ENCODE measurements at regions not wholly inside any gene's neighbourhood (a gene's known extent, or its start where the extent isn't known, plus 50 kb on each side); places are given as distances from the start of the nearest gene placed in this dataset.

- TF ChIP-seq ZNF274 (IDR thresholded peaks at IDR 0.05; ENCODE audit: low read length) (no peak), ZNF274 (tag by site-specific recombination; IDR thresholded peaks at IDR 0.05; ENCODE audit: borderline replicate concordance) (no peak), CTCF (tag by site-specific recombination; IDR thresholded peaks at IDR 0.05) (no peak), MZF1 (tag by site-specific recombination; IDR thresholded peaks at IDR 0.05; ENCODE audit: borderline replicate concordance) (no peak), YY1 (tag by site-specific recombination; IDR thresholded peaks at IDR 0.05) (no peak), ZNF580 (tag by site-specific recombination; IDR thresholded peaks at IDR 0.05) (no peak), ZNF350 (tag by site-specific recombination; IDR thresholded peaks at IDR 0.05) (no peak), SETDB1 (IDR thresholded peaks at IDR 0.05; ENCODE audit: insufficient read length, low read length) (no peak), ZNF514 (tag by site-specific recombination; IDR thresholded peaks at IDR 0.05) (no peak), REST (tag by site-specific recombination; IDR thresholded peaks at IDR 0.05) (no peak), PBX3 (CRISPR knock-in tag; IDR thresholded peaks at IDR 0.05) (no peak), ZNF138 (tag by site-specific recombination; IDR thresholded peaks at IDR 0.05; ENCODE audit: borderline replicate concordance) (no peak), ZNF571 (tag by site-specific recombination; IDR thresholded peaks at IDR 0.05) (no peak)
Observed at GRCh38 chr13:55410398-55411330, 1730.1 kb upstream of the PRR20A start.
